CD1c-positive myeloid dendritic cell (primary cell): ENCODE measurements at regions not wholly inside any gene's neighbourhood (a gene's known extent, or its start where the extent isn't known, plus 50 kb on each side); places are given as distances from the start of the nearest gene placed in this dataset.

Experiments used
- DNase-seq: peaks from one replicate; pipeline ENCODE4 v3.0.0-alpha.2; 2016; ENCODE audit errors: extremely low spot score

DNA sequence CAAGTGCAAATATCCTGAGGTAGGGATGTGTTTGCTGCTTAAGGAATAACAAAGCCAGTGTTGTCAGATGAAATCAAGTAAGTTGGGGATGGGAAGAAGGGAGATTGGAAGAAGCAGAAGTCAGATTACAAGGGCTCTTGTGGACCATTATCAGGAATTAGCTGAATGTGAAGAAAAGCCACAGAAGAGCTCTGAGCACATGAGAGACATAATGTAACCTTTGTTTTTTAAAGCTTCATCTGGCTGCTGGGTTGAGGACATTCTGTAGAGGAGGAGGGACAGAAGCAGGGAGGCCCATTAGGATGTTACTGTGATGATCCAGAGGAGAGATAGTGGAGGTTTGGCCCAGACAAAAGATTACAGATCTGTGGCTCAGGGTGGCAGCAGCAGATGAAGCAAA lies 111.7 kb downstream of the DUSP10 start:
- DNase-seq = no peak

DNA sequence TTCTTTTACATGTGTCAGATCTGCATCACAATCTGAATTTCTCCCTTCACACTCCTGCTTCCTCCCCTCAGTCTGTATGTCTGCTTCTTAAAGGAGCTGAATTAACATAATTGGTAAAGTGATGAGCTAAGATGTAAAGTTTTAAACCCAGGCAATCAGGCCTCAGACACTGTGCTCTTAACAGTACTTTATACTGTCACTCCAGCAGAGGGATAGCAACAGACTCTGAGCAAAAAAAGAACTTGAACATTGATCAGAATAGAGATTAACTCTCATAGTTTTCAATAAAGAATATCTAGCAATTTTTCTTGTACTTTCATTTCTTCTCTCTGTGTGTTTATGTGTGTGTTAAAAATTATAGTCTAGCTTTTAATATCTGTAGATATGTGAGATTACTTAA lies 110.3 kb downstream of the DUSP10 start:
- DNase-seq = no peak

DNA sequence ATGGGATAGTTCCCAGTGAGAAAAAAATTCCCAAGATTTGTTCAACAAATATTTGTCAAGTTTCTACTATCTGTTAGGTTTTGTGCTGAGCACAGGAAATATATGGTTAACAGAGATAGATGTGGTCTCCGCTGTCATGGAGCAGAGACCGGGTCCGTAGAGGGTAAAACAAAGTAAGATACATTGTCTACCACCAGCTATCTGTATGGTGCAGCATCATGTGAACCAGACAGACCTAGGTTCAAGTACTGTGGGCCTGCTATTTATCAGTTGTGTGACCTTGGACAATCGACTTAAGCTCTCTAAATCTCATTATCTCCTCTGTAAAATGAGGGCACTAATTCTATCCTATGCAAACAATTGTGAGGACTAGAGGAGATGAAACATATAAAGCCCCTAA lies 109.8 kb downstream of the DUSP10 start:
- no peak for DNase-seq

DNA sequence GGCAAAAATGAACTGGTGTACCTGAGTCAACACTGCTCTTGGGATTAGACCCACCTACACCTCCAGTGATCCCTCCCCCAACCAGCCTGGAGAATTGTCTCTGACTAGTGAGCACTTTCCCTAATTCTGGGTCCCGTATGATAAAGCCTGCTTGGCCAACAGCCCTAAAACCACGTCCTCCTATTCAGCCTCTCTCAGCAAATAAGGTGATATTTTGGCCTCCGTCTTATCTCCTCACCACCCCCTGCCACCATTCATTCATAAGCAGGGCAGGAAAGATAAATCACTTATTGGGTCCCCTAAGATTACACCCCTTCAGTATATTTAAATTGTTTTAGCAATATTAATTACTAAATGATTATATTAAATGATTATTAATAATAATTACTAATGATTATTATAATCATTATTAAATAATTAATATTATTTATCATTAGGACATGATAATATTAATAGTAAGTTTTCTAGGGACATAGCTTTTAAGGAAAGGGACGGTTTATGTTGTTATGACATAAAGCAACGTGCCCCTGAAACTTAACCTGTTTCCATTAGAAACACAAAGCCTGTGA lies 108.0 kb downstream of the DUSP10 start:
- DNase-seq = no peak

DNA sequence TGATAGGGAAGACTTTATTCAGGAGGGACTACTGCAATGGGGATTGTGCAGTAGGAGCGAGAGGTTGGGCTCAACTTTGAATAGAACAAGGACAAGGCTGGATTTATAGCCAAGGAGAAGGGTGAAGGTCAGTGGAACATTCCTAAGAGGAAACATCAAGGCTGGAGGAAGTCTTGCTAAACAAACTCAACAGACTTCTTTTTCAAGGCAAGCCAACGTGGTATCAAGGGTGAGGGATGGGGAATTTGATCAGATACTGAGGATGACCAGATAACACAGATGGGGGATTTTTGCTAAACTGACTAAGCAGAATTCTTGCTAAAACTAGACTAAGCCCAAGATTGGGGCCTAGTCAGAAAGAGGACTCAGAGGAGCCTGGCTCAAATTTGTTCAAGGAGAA lies 107.3 kb downstream of the DUSP10 start:
- no peak for DNase-seq

DNA sequence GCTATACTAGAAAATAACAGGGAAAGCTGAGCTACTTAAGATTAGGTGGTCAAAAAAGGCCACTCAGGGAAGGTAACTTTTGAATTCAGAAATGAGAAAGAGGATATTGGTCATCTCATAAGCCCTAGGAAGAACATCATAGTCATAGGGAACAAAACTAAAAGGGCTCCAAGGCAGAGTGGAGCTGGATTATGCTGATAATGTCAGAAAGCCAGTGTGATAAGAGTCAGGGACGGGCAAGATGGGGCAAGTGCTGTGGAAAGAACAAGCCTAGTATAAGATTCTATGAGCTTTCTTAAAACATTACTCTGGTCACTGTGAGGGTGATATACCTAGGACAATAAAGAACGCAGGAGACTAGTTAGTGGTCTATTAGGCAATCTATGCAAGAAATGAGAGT lies 106.6 kb downstream of the DUSP10 start:
- no peak for DNase-seq

GRCh38 chr1:221636096-221636495 lies 105.8 kb downstream of the DUSP10 start:
- DNase-seq = no peak

DNA sequence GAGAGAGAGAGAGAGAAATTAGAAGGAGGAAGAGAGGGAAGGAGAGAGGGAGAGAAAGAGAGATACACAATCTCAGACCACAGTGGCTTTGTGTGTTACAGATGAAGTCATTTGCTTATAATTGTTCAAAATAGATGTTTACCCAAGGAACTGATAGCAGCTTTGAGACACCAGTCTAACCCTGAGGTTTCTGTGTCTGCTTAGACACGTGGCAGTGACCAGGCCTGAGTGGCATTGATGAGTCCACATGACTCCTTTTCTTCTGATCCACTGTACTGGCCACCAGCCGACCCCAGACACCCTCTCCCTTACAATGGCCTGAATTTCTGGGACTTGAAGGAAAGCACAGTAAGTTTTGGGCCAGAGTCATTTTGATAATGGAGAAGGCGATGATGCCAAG lies 104.9 kb downstream of the DUSP10 start:
- DNase-seq = no peak

GRCh38 chr1:221637641-221638041 lies 104.2 kb downstream of the DUSP10 start:
- DNase-seq = no peak

- no peak for DNase-seq
Observed at GRCh38 chr1:221638595-221638994, 103.3 kb downstream of the DUSP10 start.

GRCh38 chr1:221641811-221642210 lies 100.1 kb downstream of the DUSP10 start:
- no peak for DNase-seq

DNA sequence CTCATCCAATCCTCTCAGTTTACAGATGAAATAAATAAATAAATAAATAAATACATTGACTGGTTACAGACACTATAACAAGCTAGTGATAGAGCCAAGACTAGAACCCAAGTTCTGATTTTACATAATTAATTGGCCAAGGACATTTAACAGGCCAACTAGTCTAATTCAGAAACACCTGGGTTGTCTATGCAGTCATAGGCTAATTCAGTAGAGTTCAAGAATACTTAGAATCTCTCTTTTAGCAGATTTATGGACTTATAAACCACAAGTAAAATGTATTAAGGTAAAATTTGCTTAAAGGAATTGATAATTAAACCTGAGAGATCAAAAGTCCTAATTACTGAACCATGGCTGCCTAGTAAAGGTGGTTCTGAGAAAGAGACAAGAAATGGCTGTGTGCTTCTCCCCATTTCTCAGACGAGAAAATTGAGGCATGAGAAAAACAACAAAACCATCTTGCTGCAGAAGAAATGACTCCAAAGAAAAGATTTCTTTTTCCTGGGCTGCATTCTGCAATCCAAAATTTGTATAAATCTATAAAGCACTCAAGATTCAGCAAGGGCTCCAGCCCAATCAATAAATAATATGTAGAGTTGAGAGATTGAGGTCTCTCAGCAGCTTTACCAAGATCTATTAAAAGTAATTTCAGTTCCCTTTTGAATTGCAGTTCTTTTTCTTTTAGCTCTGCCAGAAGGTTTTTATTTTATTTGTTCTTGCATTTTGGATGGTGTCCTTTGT lies 98.3 kb downstream of the DUSP10 start:
- DNase-seq = no peak

- DNase-seq = no peak
Observed at GRCh38 chr1:221644145-221644448, 97.8 kb downstream of the DUSP10 start.

GRCh38 chr1:221644663-221645258 lies 97.1 kb downstream of the DUSP10 start:
- DNase-seq = no peak

- DNase-seq = no peak
Observed at GRCh38 chr1:221648201-221648600, 93.7 kb downstream of the DUSP10 start.
